Endometrium (tissue), 2 donors: ENCODE measurements at regions not wholly inside any gene's neighbourhood (a gene's known extent, or its start where the extent isn't known, plus 50 kb on each side); places are given as distances from the start of the nearest gene placed in this dataset.
A peak's percentile ranks its signal among the peaks of the same experiment; 100 is the strongest.

Experiments used
- FAIRE-seq: peaks from 2 replicates; lab custom pipeline; 2012; peaks lifted over from hg19 to GRCh38; lab: Jason Lieb, UNC
- donor health status: control.
- donor health status: control.

DNA sequence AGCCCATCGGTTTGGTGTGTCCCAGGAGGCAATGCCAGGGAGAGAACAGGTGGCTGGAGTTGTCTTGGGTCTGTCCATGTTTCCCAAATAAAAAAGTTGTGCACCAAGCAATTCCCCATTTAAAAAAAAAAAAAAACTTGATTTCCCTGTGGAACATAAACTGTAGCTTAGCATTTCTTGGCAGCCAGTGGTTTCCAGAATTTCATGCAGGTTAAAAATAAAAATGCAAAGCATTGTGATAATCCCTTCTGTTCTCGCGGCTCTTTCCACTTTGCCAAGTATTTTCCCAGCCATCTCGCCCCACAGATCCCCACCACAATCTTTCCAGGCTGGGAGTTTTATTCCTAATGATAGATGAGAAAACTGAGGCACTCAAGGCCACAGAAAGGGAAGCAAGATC, 51.4 kb upstream of the MSX1 start:
- FAIRE-seq: no peak

DNA sequence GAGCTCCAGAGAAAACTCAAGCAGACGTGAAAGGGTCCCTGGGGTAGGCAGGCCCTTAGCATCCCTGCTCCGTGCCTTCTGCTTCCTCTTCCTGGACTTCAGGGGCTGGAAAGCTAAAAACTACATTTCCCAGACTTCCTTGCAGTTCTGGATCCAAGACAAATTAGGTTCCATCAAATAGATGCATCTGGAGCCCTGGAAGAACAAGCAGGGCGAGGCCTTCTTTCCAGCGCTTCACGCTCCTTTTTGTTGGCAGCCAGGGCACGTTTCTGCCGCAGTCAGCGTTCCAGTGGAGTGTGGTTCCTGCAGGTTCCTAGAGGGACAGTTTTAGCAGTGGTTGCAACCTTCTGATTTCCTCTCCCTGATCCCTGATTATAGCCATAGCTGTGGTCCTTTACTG, 53.6 kb upstream of the MSX1 start:
- FAIRE-seq: no peak

DNA sequence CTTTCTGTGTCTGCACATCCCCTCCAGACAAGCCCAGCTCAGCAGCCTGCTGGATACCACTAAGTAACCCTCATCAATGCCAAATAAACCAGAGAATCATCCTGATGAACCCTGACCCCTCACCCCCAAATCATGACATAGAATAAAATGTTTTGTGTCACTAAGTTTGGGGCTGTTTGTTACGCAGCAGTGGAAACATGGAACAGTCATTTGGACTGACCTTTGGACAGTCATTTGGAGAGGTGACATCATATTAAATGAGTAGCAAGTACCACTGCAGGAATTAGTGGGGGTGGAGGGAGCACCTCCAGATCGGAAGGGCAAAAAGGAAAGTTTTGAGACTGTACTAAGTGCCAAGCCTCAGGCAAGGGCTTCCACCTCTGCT, 55.6 kb upstream of the MSX1 start:
- FAIRE-seq: no peak

DNA sequence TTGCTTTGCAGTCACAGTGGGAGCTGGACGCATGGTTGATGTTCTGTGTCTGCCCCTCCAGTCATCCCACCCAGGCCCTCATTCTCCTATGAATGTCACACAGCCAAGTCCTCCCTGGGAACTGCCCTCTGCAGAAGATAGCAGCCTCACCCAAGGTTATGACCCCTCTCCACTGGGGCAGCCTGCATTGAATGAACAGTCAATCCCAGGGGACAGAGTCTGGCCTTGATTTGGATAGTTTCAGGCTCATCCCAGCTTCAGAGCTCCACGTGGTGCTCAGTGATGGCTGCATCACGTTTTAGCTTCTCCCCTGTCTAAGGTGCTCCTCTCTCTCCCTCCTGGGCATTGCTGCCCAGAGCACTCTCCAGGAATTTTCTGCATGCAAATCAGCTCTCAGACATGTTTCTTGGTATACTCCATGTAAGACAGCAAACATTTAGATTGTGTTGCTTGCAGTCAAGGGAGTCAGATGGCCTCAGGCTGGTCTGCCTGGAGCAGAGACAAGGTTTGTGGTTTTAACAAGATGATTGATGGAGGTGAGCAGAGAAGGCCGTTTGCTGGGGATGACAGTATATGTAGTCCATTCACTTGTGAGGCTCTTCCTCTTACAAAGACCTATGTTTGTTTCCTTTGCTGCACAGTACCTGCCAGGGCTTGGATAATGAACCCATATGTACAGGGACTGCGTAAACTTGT, 56.1 kb upstream of the MSX1 start:
- no peak for FAIRE-seq

DNA sequence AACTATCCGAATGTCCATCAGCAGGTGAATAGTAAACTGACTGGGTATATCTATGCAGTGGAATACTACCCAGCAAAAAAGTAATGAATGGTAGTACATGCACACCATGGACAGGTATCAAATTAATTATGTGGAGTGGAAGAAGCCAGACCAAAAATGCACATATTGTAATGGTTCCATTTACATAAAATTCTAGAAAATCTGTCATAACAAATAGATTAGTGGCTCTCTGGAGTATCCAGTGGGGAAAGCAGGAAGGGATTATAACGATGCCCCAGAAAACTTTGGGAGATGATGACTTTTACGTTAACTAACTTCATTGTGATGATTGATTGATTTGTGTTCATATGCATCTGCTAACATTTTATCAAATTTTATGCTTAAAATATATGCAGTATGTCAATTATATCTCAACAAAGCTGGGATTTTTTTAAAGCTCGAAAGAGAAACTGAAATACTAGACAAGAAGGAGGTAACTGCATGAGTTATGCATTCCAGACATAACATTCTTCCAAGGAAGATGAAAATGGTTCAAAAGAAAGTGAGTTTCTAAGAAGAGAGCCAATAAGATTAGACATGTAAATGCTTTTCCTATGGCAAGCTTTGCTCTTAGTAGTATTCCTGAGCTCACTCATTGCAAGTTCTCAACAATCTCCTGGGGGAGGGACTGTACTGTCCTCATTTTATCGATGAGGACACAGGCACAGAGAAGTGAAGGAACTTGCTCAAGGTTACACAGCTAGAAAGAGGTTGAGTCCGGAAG, 58.6 kb upstream of the MSX1 start:
- FAIRE-seq: no peak

DNA sequence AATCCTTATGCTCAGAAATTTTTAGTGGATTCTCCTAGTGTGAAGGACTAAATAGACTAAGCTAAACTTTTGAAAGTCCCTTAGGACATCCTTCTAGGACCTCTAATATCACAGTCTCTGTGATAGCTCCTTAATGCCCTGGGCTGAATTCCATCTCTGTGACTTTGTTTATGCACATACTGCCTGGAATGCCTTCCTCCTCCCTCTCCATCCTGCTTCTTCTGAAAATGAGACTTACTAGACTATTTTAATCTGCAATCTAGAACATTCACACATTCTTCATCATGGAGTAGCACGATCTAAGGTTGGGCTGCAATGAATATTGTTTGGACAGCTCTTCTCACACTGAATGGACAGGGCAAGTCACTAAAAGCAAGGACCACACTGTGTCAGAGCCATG, 65.0 kb upstream of the MSX1 start:
- no peak for FAIRE-seq

DNA sequence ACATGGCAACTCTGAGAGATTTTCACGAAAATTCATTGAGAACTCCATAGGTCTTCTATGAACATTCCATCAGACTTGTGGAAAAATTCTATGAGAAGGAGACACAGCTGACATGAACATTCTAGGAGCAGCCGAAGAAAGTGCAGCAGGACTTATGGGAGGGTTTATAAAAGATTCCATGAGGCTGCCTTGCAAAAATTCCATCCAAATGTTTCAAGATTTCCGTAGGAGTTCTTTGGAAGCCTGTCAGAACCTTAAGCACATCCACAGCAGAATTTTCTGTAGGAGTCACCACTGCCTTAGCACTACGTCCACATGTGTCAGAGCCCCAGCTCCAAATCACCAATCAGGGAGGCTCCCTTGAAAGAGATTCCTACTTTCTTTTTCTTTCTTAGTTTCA, 67.0 kb upstream of the MSX1 start:
- peak; percentile 41 for FAIRE-seq

DNA sequence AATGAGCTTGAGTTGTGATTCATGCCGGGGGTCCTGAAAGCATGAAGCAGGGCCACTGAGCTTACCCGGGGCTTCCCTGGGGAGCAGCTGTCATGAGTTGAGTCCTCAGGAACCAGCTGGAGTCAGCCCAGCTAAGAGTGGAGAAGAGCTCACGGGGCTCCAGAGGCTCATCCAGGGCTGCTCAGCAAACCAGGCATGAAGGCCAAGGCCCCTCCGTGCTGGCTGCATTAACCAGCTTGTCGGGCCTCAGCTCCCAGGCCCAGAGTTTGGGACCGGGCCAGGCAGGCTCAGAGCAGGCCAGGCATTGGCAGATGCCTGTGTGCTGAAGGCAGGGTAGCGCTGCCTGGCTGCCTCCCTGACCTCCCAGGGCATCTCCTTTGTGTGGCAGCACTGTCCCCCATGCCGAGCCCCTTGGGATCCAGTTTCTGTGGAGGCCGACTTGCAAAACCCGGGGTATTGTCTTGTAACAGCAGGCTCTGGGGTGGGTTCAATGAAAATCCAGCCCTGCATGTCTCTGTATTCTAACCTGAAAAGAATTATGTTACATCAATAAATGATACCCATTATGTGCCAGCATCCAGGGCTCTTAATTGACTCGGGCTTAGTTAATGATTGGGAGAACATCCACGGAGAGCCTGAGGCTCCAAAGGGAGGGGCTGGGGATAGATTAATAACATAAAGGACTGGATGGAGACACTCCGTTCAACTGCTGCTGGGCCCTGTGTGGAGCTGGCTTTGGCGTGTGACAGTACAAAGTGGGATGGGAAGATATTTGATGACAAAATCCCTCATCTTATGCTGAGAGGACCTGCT, 68.0 kb upstream of the MSX1 start:
- FAIRE-seq: no peak

DNA sequence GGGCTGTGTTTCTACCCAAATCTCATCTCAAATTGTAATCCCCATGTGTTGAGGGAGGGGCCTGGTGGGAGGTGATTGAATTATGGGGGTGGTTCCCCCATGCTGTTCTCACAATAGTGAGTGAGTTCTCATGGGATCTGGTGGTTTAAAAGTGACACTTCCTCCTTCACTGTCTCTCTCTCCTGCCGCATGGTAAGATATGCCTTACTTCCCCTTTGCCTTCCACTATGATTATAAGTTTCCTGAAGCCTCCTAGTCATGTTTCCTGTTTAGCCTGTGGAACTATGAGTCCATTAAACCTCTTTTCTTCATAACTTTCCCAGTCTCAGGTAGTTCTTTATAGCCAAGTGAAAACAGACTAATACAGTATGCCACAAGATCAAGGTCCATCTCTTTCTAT, 70.0 kb upstream of the MSX1 start:
- no peak for FAIRE-seq

DNA sequence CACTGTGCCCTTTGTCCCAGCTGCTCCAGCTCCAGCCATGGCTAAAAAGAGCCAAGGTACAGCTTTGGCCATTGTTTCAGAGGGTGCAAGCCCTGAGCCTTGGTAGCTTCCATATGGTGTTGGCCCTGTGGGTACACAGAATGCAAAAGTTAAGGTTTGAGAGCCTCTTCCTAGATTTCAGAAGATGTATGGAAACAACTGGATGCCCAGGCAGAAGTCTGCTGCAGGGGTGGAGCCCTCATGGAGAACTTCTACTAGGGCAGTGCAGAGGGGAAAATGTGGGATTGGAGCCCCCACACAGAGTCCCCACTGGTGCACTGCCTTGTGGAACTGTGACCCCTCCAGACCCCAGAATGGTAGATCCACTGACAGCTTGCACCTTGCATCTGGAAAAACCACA, 70.9 kb upstream of the MSX1 start:
- FAIRE-seq: no peak

DNA sequence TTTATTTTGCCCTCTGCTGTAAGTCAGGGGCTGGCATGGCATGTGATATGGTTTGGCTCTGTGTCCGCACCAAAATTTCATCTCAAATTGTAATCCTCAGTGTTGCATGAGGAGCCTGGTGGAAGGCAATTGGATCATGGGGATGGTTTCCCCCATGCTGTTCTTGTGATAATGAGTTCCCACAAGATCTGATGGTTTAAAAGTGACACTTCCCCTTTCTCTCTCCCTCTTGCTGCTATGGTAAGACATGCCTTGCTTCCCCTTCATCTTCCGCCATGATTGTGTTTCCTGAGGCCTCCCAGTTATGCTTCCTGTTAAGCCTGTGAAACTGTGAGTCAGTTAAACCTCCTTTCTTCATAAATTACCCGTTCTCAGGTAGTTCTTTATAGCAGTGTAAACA, 72.0 kb upstream of the MSX1 start:
- FAIRE-seq: no peak

DNA sequence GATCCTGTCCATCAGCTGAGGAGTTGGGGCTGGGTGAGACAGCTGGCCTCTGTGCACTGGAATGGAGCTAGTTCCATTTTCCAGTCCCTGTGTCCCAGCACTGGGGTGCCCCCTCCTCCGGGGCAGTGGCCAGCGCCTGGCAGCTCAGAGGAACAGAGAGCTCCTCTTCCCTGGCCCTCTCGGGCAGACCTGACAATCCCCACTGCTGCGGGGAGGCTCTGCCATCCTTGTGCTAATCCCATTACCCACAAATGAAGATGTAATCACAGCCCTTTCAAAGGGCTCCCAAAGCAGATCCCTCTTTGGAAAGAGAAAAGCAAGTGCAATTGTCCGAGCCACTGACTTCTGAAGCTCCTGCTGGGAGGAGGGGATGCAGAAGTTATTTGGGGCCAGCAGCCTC, 75.1 kb upstream of the MSX1 start:
- FAIRE-seq: no peak

DNA sequence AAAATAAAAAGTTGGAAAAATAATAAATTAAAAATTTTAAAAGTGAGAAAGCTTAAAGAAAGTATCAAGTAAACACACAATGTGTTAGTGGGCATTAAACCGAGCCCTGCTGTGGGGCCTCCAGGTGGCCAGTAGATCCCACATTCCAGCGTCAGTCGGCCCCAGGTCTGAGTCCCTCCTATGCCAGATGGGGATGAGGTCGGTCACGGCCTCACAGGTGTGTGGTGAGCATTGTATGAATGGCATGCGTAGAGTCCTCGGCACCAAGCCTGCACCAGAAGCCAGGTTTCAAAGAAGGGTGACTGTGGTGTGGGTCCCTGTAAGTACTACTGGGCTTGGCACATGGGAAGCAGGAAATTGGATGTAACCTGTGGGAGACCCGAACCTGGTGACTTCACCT, 75.6 kb upstream of the MSX1 start:
- no peak for FAIRE-seq

DNA sequence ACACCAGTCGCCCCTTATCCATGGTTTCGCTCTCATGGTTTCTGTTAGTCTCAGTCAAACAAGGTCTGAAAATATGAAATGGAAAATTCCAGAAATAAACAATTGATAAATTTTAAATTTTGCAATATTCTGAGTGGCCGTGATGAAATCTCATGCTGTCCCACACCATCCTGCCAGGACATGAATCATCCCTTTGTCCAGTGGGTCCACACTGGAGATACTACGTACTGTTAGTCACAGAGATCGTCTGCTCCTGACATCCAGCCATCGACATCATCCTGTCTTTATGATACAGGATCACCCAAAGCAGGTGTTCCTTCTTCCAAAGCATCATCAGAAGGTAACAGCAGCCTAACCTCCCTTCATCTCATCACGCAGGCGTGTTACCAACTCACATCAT, 76.5 kb upstream of the MSX1 start:
- FAIRE-seq: no peak

DNA sequence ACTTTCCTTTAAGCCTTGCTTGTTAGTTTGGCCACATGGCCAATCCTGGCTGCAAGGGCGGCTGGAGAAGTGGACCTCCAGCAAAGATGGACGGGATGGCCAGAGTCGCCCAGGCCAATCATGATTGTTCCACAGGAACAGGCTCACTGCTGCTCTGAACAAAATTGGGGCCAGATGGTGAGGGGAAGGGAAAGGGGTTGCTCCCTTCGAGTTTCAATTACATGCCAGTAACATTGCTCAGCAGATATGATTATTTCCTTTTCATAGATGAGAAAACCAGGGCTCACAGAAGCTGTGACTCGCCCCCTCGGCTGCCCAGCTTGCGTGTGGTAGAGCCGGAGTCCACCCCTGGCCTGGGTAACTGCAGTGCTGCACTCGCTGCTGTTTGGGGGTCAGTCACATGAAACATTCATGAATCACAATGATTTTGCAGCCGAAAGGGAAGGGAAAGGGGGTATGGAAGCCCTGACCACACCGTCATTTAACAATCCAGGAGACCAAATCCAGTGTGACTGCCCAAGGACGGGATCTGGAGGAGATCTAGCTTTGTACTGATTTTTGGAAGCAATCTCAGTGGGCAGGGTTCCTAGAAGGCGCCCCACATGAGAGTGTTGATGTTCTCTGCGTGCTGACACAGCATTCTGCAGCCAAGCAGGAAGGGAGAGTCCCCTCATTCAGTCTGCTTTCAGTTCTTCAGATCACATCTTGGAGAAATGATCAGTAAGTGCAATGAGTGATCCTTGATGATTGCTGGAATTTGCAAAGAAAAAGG, 77.3 kb upstream of the MSX1 start:
- no peak for FAIRE-seq

DNA sequence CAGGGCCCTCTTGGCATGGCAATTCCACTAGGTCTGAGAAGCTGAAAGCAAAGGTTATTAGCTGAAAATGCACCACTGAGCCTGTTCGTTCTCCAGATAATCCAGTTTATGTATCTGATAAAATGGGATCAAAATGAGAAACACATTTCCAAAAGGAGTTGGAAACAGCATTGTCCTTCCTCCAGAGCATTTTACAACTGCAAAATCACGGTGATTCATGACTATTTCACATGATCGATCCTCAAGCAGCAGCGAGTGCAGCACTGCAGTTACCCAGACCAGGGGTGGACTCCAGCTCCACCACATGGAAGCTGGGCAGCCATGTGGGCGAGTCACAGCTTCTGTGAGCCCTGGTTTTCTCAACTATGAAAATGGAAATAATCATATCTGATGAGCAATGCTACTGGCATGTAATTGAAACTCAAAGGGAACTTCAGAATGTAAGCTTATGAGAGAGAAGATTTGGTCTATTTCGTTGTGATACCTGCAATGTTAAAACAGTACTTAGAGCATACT, 78.7 kb upstream of the MSX1 start:
- FAIRE-seq: no peak

DNA sequence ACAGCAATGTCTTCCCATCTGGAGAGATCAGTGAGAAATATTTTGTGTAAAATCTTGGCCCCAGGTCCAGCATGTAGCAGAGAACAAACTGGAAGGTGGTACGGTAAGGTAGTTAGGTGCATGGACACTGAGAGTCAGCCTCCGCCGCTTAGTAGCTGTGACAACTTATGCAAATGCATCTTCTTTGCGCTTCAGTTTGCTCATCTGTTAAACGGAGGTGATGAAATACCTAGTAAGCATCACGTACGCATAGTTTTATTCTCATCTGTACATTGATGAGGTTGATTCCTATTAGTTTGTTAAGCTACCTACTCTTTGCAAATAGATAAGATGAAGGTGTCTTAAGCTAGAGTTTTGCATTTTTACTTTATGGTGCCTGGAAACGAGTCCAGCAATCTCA, 80.0 kb upstream of the MSX1 start:
- FAIRE-seq: no peak

DNA sequence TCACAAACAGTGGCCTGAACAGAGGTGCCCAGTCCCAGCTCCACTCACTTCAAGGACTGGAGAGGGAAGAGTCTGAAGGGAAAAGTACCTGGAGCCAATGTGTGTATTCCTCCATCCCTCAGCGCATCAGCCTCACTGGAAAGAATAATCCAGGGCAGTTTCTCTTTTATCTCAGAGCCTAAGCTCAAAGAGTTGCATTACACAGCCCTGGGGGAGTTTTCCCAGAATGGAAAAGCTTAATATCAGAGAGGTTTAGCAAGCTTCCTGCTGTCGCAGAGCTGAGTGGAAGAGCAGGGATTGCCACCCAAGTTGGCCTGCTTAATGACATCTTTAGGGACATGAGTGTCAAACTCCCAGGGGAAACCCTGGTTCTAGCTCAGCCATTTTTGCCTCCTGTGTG, 80.4 kb upstream of the MSX1 start:
- no peak for FAIRE-seq

DNA sequence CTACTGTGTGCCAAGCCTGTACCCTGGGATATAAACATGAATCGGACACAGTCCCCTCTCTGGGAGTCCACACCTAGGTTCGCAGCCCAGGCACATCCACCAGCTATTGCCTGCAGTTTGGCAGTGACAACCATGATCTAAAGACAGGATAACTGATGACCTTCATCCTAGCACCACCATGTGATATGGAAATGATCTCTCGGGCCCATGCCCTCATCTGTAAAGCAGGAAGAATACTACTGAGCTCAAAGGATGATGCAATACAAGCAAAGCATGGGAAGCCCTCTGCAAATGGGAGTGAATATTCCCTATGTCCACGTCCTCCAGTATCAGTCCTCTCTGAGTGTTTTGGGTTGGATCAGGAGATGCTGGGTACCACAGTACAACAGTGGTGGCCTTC, 80.9 kb upstream of the MSX1 start:
- no peak for FAIRE-seq

DNA sequence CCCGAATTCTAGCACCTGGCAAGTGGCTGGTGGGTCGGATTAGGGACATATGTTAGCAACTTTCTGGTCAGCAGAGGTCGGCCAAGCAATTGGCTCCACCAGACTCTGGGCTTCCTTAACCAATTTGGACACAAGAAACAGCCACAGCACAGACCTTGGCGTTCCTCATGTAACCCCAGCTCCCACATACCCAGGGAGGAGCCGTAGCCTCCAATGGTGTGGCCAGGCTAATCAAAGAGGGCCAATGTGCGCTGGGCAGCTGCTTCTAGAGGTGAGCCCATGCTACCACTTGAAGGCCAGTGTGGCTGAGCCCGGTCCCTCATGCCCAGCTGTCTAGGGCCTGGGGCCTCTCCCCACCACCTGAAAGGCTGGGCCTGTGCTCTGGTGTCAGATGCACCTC, 82.5 kb upstream of the MSX1 start:
- FAIRE-seq: no peak

DNA sequence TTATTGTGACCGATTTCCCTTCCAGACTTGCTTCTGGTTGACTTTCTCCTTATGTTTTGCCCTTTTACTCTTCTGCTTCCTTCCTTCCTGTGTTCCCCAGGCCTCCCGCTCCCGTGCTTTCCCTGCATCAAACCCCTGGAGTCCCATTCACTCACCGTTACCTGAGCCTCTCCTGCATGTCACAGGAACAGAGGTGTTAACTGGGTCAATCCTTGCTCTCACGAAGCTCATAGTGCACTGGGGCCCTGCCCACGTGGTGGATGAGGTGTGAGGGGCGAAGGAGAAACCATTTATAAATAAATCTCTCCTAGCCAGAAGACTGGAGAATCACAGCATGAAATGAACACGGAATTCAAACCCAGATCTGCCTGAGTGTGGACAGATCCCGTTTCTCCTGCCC, 83.1 kb upstream of the MSX1 start:
- no peak for FAIRE-seq

DNA sequence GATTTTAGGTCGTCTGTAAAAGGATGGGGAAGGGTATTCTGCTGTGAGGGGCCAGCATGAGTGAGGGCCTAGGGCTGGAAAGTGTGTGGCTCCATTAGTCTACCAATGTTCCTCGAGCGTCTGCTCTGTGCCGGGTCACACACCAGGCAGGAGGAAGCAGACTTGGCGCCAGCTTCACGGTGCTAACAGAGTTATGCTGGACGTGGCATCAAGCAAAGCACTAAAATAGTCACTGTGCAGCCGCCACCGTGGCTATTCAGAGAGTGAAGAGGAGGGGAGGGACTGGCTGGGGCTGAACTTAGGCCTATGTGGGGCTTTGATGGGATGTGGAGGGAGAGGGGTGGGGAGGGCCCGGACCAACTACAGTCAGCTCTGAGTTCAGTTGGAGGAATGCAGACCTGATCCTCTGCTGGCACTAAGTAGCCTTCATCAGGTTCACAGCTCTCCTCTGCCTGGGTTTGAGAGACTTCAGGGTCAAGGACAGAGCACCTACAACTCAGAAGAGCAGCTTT, 83.9 kb upstream of the MSX1 start:
- no peak for FAIRE-seq
